Activated B cell treated with CpG ODN at 0.5 μM for 24 hours (primary cell): ENCODE measurements at regions not wholly inside any gene's neighbourhood (a gene's known extent, or its start where the extent isn't known, plus 50 kb on each side); places are given as distances from the start of the nearest gene placed in this dataset.

ENCODE experiments used
- ATAC-seq: fragments of 200-7000 bp; cut with Tn5 transposase; one replicate; pipeline ENCODE4 v1.10.0; 2021; ENCODE audit warnings: low read depth, mild to moderate bottlenecking, moderate library complexity
- CTCF ChIA-PET: fragments of 350-600 bp; sonication (Branson Sonifier 250); formaldehyde crosslinking; loops from one replicate; lab custom pipeline; 2021; ENCODE audit warnings: antibody characterized with exemption; lab: Charles Lee
- POLR2A ChIA-PET: fragments of 350-600 bp; sonication (Branson Sonifier 250); formaldehyde crosslinking; loops from one replicate; lab custom pipeline; 2021; ENCODE audit warnings: antibody characterized with exemption; lab: Charles Lee
- DNase-seq: peaks from one replicate; pipeline ENCODE4 v3.0.0; 2022
- H3K27ac Mint-ChIP-seq: one replicate; pipeline ENCODE4 v1.8.0; 2020; ENCODE audit warnings: mixed read lengths
- H3K27me3 Mint-ChIP-seq: one replicate; pipeline ENCODE4 v1.8.0; 2021; ENCODE audit warnings: mixed read lengths
- H3K36me3 Mint-ChIP-seq: one replicate; pipeline ENCODE4 v1.8.0; 2021; ENCODE audit warnings: low read depth, mixed read lengths
- H3K4me1 Mint-ChIP-seq: one replicate; pipeline ENCODE4 v1.8.0; 2021; ENCODE audit warnings: mixed read lengths
- H3K4me3 Mint-ChIP-seq: one replicate; pipeline ENCODE4 v1.8.0; 2020; ENCODE audit warnings: mild to moderate bottlenecking, mixed read lengths
- H3K9me3 Mint-ChIP-seq: one replicate; pipeline ENCODE4 v1.8.0; 2020; ENCODE audit warnings: mixed read lengths
- CTCF ChIP-seq: fragments of 200-600 bp; IDR thresholded peaks from one replicate; pipeline ENCODE4 v1.8.0; 2022; ENCODE audit warnings: antibody characterized with exemption, mild to moderate bottlenecking
- intact Hi-C: fragments of 100-400 bp; cut with micrococcal nuclease; formaldehyde crosslinking; loops from one replicate; pipeline ENCODE4 v1.15.1; 2024

DNA sequence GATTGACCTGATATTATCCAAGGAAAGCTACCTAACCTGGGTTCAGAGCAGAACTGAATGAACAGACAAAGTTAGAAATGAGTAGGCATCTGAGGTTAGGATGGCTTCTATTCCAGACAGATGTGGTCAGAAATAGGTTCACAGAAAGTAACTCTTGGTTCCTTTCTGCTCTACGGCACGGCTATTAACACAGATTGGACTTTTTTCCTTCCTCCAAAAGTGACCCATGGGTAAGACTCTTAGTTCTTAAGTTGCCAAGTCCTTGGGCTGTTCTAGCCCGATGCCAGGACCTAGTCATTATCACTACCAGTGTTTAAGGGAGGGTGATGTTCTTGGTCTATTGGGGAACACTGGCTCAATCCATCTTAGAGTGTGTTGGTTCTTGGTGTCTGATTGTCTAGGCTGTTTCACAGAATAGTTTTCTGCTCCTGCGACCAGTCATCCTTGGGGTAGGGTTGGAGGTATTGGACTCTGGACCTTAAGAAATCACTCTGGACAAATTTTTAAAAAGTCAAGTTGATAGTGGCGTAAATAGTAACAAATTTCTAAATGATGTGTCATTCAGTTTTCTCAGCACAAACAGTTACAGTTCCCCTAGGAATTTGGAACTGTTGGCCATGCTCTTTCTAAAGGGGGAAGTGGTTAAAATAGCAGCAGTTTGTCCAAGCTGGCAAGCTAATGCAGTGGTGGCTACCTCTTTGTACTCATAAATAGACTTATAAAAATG lies 60.1 kb upstream of the MYCBP2 start:
- Mint-ChIP-seq H3K36me3 (no peaks in the 10 kb centered on the region), H3K27me3 (no peaks in the 10 kb centered on the region), H3K4me3 (no peak overlapping the region), H3K9me3 (no peaks in the 10 kb centered on the region), H3K4me1 (peaks cover 6% of the 10 kb centered on the region), H3K27ac (no peak overlapping the region)
- CTCF ChIA-PET: no interaction called here
- no peak for TF ChIP-seq CTCF
- intact Hi-C loops: no loop called here
- DNase-seq: no peak
- POLR2A ChIA-PET: no interaction called here
- no peak for ATAC-seq

- no peaks in the 10 kb centered on the region for H3K27me3 Mint-ChIP-seq
- no peak for TF ChIP-seq CTCF
- H3K4me3 Mint-ChIP-seq: no peak overlapping the region
- H3K4me1 Mint-ChIP-seq: peaks cover 3% of the 10 kb centered on the region
- H3K36me3 Mint-ChIP-seq: no peaks in the 10 kb centered on the region
- H3K27ac Mint-ChIP-seq: no peak overlapping the region
- DNase-seq (no peak), ATAC-seq (no peak)
- CTCF ChIA-PET: no interaction called here
- no peaks in the 10 kb centered on the region for H3K9me3 Mint-ChIP-seq
- intact Hi-C loops: no loop called here
- POLR2A ChIA-PET: no interaction called here
These were observed 59.2 kb upstream of the MYCBP2 start for GRCh38 chr13:77386046-77386445.

DNA sequence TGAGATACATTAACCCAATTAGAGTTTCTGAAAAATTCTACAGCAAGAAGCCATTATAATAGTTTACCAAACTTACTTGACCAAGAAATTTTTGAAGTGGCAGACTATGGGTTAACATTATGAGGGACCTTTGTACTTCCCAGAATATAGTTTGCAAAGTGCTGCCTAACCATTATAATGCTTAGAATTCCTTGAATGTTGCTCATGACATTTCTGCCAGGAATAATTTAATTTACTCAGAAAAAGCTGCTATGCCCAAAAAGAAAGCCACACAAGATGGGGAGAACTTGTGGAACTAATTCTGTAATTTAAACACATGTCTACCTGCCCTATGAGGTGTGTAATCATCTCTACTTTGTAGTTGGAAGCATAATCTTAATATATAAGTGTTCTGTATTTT lies 58.1 kb upstream of the MYCBP2 start:
- H3K27me3 Mint-ChIP-seq: no peaks in the 10 kb centered on the region
- TF ChIP-seq CTCF: no peak
- H3K4me3 Mint-ChIP-seq: no peak overlapping the region
- peaks cover 3% of the 10 kb centered on the region for H3K4me1 Mint-ChIP-seq
- ATAC-seq (no peak), DNase-seq (no peak)
- ChIA-PET POLR2A (no interaction called here), CTCF (no interaction called here)
- no peaks in the 10 kb centered on the region for H3K9me3 Mint-ChIP-seq
- no peaks in the 10 kb centered on the region for H3K36me3 Mint-ChIP-seq
- H3K27ac Mint-ChIP-seq: no peak overlapping the region
- intact Hi-C loops: no loop called here

- Mint-ChIP-seq H3K4me1 (peaks cover 3% of the 10 kb centered on the region), H3K27me3 (no peaks in the 10 kb centered on the region), H3K9me3 (no peaks in the 10 kb centered on the region), H3K27ac (no peak overlapping the region), H3K4me3 (no peak overlapping the region), H3K36me3 (no peaks in the 10 kb centered on the region)
- DNase-seq (no peak), ATAC-seq (no peak)
- no peak for TF ChIP-seq CTCF
- CTCF ChIA-PET: no interaction called here
- intact Hi-C loops: no loop called here
- POLR2A ChIA-PET: no interaction called here
These were observed 56.2 kb upstream of the MYCBP2 start for GRCh38 chr13:77383097-77383496.

- no peak for DNase-seq
- Mint-ChIP-seq H3K9me3 (no peaks in the 10 kb centered on the region), H3K36me3 (no peaks in the 10 kb centered on the region), H3K4me3 (no peak overlapping the region), H3K27me3 (no peaks in the 10 kb centered on the region), H3K4me1 (peaks cover 8% of the 10 kb centered on the region), H3K27ac (no peak overlapping the region)
- ChIA-PET CTCF (interaction anchor here (1.5 kb wide), 1 partner anchor 98 kb away, joined by 4 read pairs; no protein-coding TSS in a partner anchor), POLR2A (interaction anchor here (0.6 kb wide), 1 partner anchor 109 kb away, joined by 3 read pairs; no protein-coding TSS in a partner anchor)
- no peak for TF ChIP-seq CTCF
- no peak for ATAC-seq
- intact Hi-C loops: no loop called here
These were observed 54.2 kb upstream of the MYCBP2 start for GRCh38 chr13:77381059-77381458.
